Activated T-cell treated with anti-CD3 and anti-CD28 coated beads, Interleukin-2, amount 50 U/mL, for 72 hours (primary cell): ENCODE measurements at regions not wholly inside any gene's neighbourhood (a gene's known extent, or its start where the extent isn't known, plus 50 kb on each side); places are given as distances from the start of the nearest gene placed in this dataset.
"Not testable (repeated sequence)": the region's sequence is repeated elsewhere in the genome, so short reads cannot be mapped to it uniquely, and the experiment has no call there.

Experiments used
- ATAC-seq, 2 donors: fragments of 150-1000 bp; cut with Tn5 transposase; replicated peaks in 1 of 2; 2 replicates each; pipeline ENCODE4 v1.10.0; 2021; ENCODE audit warnings: moderate library complexity in 2 of 2, mild to moderate bottlenecking in 1 of 2
- DNase-seq, 2 donors: peaks; one replicate each; pipeline ENCODE4 v3.0.0; 2021 to 2022; ENCODE audit warnings: mixed read lengths in 1 of 2
- H3K27ac Mint-ChIP-seq: one replicate; pipeline ENCODE4 v1.8.0; 2022; ENCODE audit warnings: mild to moderate bottlenecking, moderate library complexity, mixed read lengths
- H3K27me3 Mint-ChIP-seq: one replicate; pipeline ENCODE4 v1.8.0; 2022; ENCODE audit warnings: low read depth, mixed read lengths
- H3K36me3 Mint-ChIP-seq, 2 donors: one replicate each; pipeline ENCODE4 v1.8.0; 2022; ENCODE audit warnings: mixed read lengths in 2 of 2, mild to moderate bottlenecking in 1 of 2; ENCODE audit not compliant: insufficient read depth in 2 of 2
- H3K4me1 Mint-ChIP-seq: one replicate; pipeline ENCODE4 v1.8.0; 2022; ENCODE audit warnings: low read depth, mixed read lengths
- H3K4me3 Mint-ChIP-seq, 2 donors: one replicate each; pipeline ENCODE4 v1.8.0; 2022; ENCODE audit warnings: mild to moderate bottlenecking in 2 of 2, mixed read lengths in 2 of 2, moderate library complexity in 2 of 2
- H3K9me3 Mint-ChIP-seq, 2 donors: one replicate each; pipeline ENCODE4 v1.8.0; 2022; ENCODE audit warnings: mixed read lengths in 2 of 2

DNA sequence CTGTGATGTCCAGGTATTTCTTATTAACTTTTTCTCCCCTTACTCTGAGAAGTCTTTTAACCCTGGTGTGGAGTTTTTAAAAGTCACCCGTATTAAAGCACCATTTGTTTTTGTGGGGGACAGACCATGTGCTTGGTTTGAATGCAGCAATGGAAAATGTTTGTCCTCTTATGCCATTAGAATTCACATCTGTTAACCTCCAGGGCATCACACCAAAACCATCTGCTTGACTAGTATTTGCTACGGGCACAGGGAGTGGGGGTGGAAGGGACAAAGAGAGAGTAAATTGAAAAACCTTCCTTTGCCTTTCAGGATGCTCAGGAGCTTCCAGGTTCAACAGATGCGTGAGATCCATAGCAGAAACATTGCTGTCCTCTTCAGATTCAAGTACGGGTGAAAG lies 61.4 kb upstream of the GOLGA8B start:
- Mint-ChIP-seq H3K36me3 (no peaks in the 10 kb centered on the region), H3K4me1 (no peaks in the 10 kb centered on the region)
- DNase-seq, result no peak

DNA sequence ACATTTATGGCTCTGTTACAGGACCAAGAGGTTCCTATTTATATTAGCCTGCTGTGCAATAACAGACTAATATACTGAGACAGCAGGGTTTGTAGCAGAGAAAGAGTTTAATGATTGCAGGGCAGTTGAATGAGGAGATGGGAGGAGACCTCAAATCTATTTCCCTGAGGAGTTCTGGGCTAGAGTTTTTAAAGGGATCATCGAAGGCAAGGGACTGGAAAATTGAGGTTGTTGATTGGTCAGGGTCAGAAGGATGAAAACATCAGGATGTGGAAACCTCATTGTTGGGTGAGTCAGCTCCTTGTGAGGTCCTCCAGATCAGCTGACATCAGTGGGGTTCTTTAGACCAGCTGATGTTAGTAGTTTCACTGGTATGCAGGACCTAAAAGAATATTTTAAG lies 60.6 kb upstream of the GOLGA8B start:
- H3K9me3 Mint-ChIP-seq, result no peaks in the 10 kb centered on the region
- no peak for ATAC-seq
- no peaks in the 10 kb centered on the region for H3K36me3 Mint-ChIP-seq
- peaks cover 35% of the 10 kb centered on the region for H3K27me3 Mint-ChIP-seq
- DNase-seq, result no peak
- H3K4me3 Mint-ChIP-seq, result no peak overlapping the region
- no peaks in the 10 kb centered on the region for H3K4me1 Mint-ChIP-seq
- H3K27ac Mint-ChIP-seq, result no peak overlapping the region

More for the DNA sequence above, 61.4 kb upstream of the GOLGA8B start:
- H3K9me3 Mint-ChIP-seq, result no peaks in the 10 kb centered on the region
- no peak for ATAC-seq
- no peak overlapping the region for H3K27ac Mint-ChIP-seq
- H3K27me3 Mint-ChIP-seq, result peaks cover 35% of the 10 kb centered on the region
- no peak overlapping the region for H3K4me3 Mint-ChIP-seq

DNA sequence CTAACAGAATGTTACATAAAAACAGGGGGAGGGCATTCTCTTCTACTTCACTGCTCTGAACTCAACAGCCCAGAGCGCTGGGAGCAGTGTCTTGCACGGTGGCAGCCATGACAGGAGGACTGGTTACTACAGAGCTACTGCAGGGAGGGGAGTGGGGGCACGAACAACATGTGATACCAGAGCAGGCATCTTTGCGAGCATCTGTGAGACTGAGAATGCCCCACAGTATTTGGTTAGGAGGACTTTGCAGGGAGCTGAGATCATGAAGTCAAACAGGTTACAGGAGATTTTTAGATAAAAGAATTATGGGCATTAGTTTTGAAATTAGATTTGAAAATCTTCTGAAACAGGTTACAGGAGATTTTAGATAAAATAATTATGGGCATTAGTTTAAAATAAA lies 58.8 kb upstream of the GOLGA8B start:
- H3K4me1 Mint-ChIP-seq, result no peaks in the 10 kb centered on the region
- H3K4me3 Mint-ChIP-seq, result no peak overlapping the region
- H3K27ac Mint-ChIP-seq, result no peak overlapping the region
- peaks cover 34% of the 10 kb centered on the region for H3K27me3 Mint-ChIP-seq
- no peaks in the 10 kb centered on the region for H3K9me3 Mint-ChIP-seq
- H3K36me3 Mint-ChIP-seq, result no peaks in the 10 kb centered on the region
- DNase-seq, result no peak
- ATAC-seq, result no peak

DNA sequence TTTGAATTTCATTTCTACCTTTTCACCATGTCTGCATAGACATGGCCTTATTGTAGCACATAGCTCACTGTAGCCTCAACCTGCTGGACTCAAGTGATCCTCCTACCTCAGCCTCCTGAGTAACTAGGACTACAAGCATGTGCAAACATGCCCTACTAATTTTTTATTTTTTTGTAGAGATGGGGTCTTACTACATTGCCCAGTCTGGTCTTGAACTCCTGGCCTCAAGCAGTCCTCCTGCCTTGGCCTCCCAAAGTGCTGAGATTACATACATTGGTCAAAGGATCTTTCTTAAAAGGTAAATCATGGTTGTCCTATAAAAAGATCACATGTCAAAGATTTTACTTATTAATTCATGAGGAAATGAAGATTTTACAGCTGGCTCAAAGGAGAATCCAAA lies 57.2 kb upstream of the GOLGA8B start:
- H3K4me1 Mint-ChIP-seq, result no peaks in the 10 kb centered on the region
- no peak for ATAC-seq
- DNase-seq, result no peak
- H3K9me3 Mint-ChIP-seq, result no peaks in the 10 kb centered on the region
- no peak overlapping the region for H3K27ac Mint-ChIP-seq
- no peak overlapping the region for H3K4me3 Mint-ChIP-seq
- H3K36me3 Mint-ChIP-seq, result no peaks in the 10 kb centered on the region
- peaks cover 18% of the 10 kb centered on the region for H3K27me3 Mint-ChIP-seq

DNA sequence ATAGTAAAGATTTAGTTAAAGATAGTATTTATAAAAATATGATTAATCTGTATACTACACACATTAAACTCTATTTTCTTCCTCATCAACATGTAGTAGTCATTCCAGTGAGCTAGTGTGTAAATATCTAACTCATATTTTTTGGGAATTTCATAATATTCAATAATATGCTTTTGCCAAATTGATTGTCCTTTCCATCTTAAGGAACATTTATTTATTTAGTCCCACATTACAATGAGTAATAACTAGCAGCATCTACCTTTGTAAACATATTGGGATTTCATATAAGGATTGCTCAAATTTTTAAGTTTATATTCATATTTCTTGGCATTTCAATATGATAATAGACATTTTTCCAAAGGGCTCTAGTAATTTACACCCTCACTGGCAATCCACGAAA lies 53.9 kb upstream of the GOLGA8B start:
- Mint-ChIP-seq H3K4me3 (no peak overlapping the region), H3K27ac (no peak overlapping the region), H3K4me1 (no peaks in the 10 kb centered on the region), H3K36me3 (no peaks in the 10 kb centered on the region), H3K9me3 (peaks cover 1 to 4% of the 10 kb centered on the region in 2 donors), H3K27me3 (peaks cover 5% of the 10 kb centered on the region)
- no peak for ATAC-seq
- DNase-seq, result no peak

DNA sequence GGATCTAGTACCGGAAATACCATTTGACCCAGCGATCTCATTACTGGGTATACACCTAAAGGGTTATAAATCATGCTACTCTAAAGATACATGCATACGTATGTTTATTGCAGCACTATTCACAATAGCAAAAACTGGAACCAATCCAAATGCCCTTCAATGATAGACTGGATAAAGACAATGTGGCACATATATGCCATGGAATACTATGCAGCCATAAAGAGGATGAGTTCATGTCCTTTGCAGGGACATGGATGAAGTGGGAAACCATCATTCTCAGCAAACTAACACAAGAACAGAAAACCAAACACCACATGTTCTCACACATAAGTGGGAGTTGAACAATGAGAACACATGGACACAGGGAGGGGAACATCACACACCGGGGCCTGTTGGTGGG lies 50.2 kb upstream of the GOLGA8B start:
- not testable (repeated sequence) for H3K4me1 Mint-ChIP-seq, H3K36me3 Mint-ChIP-seq, H3K27ac Mint-ChIP-seq, H3K9me3 Mint-ChIP-seq, DNase-seq, H3K27me3 Mint-ChIP-seq, ATAC-seq, H3K4me3 Mint-ChIP-seq
